Natural killer cell (primary cell): ENCODE measurements at regions not wholly inside any gene's neighbourhood (a gene's known extent, or its start where the extent isn't known, plus 50 kb on each side); places are given as distances from the start of the nearest gene placed in this dataset.

Experiments
- ATAC-seq, 3 donors: fragments of 150-1000 bp in 2 of 3; fragments of 200-7000 bp in 1 of 3; cut with Tn5 transposase; 1 replicate in 1 of 3; 2 replicates in 2 of 3; pipeline ENCODE4 v1.10.0; 2021; ENCODE audit warnings: mild to moderate bottlenecking in 2 of 3, moderate library complexity in 2 of 3
- DNase-seq, 2 donors: peaks; one replicate each; pipeline versions ENCODE4 v3.0.0 to v3.0.0-alpha.2; 2013 to 2021; ENCODE audit warnings: mixed read lengths in 1 of 2
- H3K27ac ChIP-seq: one replicate; pipeline ENCODE4 v1.5.1; 2013; ENCODE audit warnings: mild to moderate bottlenecking, low read length
- H3K27me3 ChIP-seq: one replicate; pipeline ENCODE4 v1.6.1; 2013; ENCODE audit warnings: low read length; ENCODE audit not compliant: control insufficient read depth, insufficient read depth
- H3K36me3 ChIP-seq: one replicate; pipeline ENCODE4 v1.6.1; 2013; ENCODE audit warnings: low read length; ENCODE audit not compliant: control insufficient read depth, insufficient read depth
- H3K4me1 ChIP-seq: one replicate; pipeline ENCODE4 v1.6.1; 2013; ENCODE audit warnings: low read length; ENCODE audit not compliant: control insufficient read depth, insufficient read depth
- H3K4me3 ChIP-seq: one replicate; pipeline ENCODE4 v1.5.1; 2013; ENCODE audit warnings: low read length
- H3K9me3 ChIP-seq: one replicate; pipeline ENCODE4 v1.6.1; 2013; ENCODE audit warnings: low read length; ENCODE audit not compliant: control insufficient read depth, insufficient read depth
- H3K27ac Mint-ChIP-seq, 2 donors: one replicate each; pipeline ENCODE4 v1.8.0; 2022; ENCODE audit warnings: mild to moderate bottlenecking in 2 of 2, mixed read lengths in 2 of 2, moderate library complexity in 1 of 2
- H3K27me3 Mint-ChIP-seq, 2 donors: one replicate each; pipeline ENCODE4 v1.8.0; 2022; ENCODE audit warnings: low read depth in 2 of 2, mixed read lengths in 2 of 2
- H3K36me3 Mint-ChIP-seq: one replicate; pipeline ENCODE4 v1.8.0; 2022; ENCODE audit warnings: mixed read lengths
- H3K4me1 Mint-ChIP-seq, 2 donors: one replicate each; pipeline ENCODE4 v1.8.0; 2022; ENCODE audit warnings: mixed read lengths in 2 of 2
- H3K4me3 Mint-ChIP-seq: one replicate; pipeline ENCODE4 v1.8.0; 2022; ENCODE audit warnings: mild to moderate bottlenecking, moderate library complexity, mixed read lengths
- H3K9me3 Mint-ChIP-seq, 2 donors: one replicate each; pipeline ENCODE4 v1.8.0; 2022; ENCODE audit warnings: mixed read lengths in 2 of 2
- CTCF ChIP-seq: fragments of 200-600 bp; IDR thresholded peaks from one replicate; pipeline ENCODE4 v1.8.0; 2022; ENCODE audit warnings: antibody characterized with exemption
- WGBS: methylation state at CpG from one replicate; pipeline ENCODE4 v1.1.7; 2013; ENCODE audit warnings: missing lambda C conversion rate; ENCODE audit not compliant: insufficient coverage; 5-methylcytosine and 5-hydroxymethylcytosine counted together
- intact Hi-C: fragments of 100-400 bp; cut with micrococcal nuclease; formaldehyde crosslinking; loops from one replicate; pipeline ENCODE4 v1.14.2; 2022

DNA sequence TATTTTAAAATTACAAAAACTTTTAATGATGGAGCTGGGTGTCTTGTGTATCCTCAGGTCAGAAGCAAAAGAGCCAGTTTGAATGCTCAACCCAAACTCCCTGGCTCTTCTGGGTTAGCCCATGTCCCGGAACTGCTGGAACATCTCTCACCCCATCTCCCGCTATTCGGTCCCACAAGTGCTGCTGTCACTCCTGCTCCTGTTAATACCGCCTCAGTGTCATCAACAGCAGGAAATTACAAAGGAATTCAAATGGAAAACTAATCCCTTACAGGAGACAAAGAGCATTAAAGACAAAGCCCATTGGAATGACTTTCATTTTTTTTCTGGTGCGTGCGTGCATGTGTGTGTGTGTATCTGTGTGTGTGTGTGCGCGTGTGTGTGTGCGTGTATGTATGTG is 112.0 kb upstream of the C7orf33 start:
- DNase-seq = no peak
- no peaks in the 10 kb centered on the region for H3K36me3 Mint-ChIP-seq
- H3K4me3 ChIP-seq = no peak overlapping the region
- intact Hi-C loops = no loop called here
- no peaks in the 10 kb centered on the region for H3K27me3 ChIP-seq
- H3K9me3 ChIP-seq = no peaks in the 10 kb centered on the region
- H3K27ac Mint-ChIP-seq = no peak overlapping the region
- no peaks in the 10 kb centered on the region for H3K9me3 Mint-ChIP-seq
- H3K27me3 Mint-ChIP-seq = no peaks in the 10 kb centered on the region
- H3K36me3 ChIP-seq = no peaks in the 10 kb centered on the region
- H3K4me1 Mint-ChIP-seq = peaks cover 0 to 5% of the 10 kb centered on the region in 2 donors
- no peak for TF ChIP-seq CTCF
- H3K4me1 ChIP-seq = no peaks in the 10 kb centered on the region
- no peak overlapping the region for H3K27ac ChIP-seq
- ATAC-seq = no peak
- 82% methylated on average over 9 of the region's 9 CpGs for WGBS
- no peak overlapping the region for H3K4me3 Mint-ChIP-seq

GRCh38 chr7:148480479-148481146 is 110.0 kb upstream of the C7orf33 start:
- H3K27ac ChIP-seq = no peak overlapping the region

GRCh38 chr7:148481147-148481526 is 109.4 kb upstream of the C7orf33 start:
- H3K27ac Mint-ChIP-seq = no peak overlapping the region
- intact Hi-C loops = no loop called here

More at GRCh38 chr7:148480479-148481146, 110.0 kb upstream of the C7orf33 start:
- no peak overlapping the region for H3K27ac Mint-ChIP-seq
- no peak for ATAC-seq
- intact Hi-C loops = no loop called here
- TF ChIP-seq CTCF = no peak
- no peaks in the 10 kb centered on the region for H3K9me3 Mint-ChIP-seq
- H3K36me3 ChIP-seq = no peaks in the 10 kb centered on the region
- no peaks in the 10 kb centered on the region for H3K36me3 Mint-ChIP-seq
- H3K9me3 ChIP-seq = no peaks in the 10 kb centered on the region
- no peaks in the 10 kb centered on the region for H3K27me3 ChIP-seq
- H3K4me3 Mint-ChIP-seq = no peak overlapping the region
- 84% methylated on average over 5 of the region's 5 CpGs for WGBS
- no peak overlapping the region for H3K4me3 ChIP-seq
- no peak for DNase-seq
- no peaks in the 10 kb centered on the region for H3K27me3 Mint-ChIP-seq
- peaks cover 0 to 5% of the 10 kb centered on the region in 2 donors for H3K4me1 Mint-ChIP-seq
- H3K4me1 ChIP-seq = no peaks in the 10 kb centered on the region

More at GRCh38 chr7:148481147-148481526, 109.4 kb upstream of the C7orf33 start:
- no peak overlapping the region for H3K27ac ChIP-seq
- Mint-ChIP-seq H3K9me3 (no peaks in the 10 kb centered on the region), H3K4me1 (peaks cover 0 to 5% of the 10 kb centered on the region in 2 donors), H3K4me3 (no peak overlapping the region), H3K36me3 (no peaks in the 10 kb centered on the region), H3K27me3 (no peaks in the 10 kb centered on the region)
- no peak overlapping the region for H3K4me3 ChIP-seq
- no peaks in the 10 kb centered on the region for H3K4me1 ChIP-seq
- H3K9me3 ChIP-seq = no peaks in the 10 kb centered on the region
- no peak for ATAC-seq
- H3K27me3 ChIP-seq = no peaks in the 10 kb centered on the region
- no peak for DNase-seq
- 60% methylated on average over 2 of the region's 3 CpGs for WGBS
- no peak for TF ChIP-seq CTCF
- H3K36me3 ChIP-seq = no peaks in the 10 kb centered on the region
